HG03066 (cell line): ENCODE measurements at regions not wholly inside any gene's neighbourhood (a gene's known extent, or its start where the extent isn't known, plus 50 kb on each side); places are given as distances from the start of the nearest gene placed in this dataset.
"Not testable (repeated sequence)": the region's sequence is repeated elsewhere in the genome, so short reads cannot be mapped to it uniquely, and the experiment has no call there.

Experiments
- ATAC-seq: cut with Tn5 transposase; IDR thresholded peaks from one replicate; pipeline ENCODE4 v1.9.1; 2021; ENCODE audit warnings: low read depth; ENCODE audit not compliant: unreplicated experiment

DNA sequence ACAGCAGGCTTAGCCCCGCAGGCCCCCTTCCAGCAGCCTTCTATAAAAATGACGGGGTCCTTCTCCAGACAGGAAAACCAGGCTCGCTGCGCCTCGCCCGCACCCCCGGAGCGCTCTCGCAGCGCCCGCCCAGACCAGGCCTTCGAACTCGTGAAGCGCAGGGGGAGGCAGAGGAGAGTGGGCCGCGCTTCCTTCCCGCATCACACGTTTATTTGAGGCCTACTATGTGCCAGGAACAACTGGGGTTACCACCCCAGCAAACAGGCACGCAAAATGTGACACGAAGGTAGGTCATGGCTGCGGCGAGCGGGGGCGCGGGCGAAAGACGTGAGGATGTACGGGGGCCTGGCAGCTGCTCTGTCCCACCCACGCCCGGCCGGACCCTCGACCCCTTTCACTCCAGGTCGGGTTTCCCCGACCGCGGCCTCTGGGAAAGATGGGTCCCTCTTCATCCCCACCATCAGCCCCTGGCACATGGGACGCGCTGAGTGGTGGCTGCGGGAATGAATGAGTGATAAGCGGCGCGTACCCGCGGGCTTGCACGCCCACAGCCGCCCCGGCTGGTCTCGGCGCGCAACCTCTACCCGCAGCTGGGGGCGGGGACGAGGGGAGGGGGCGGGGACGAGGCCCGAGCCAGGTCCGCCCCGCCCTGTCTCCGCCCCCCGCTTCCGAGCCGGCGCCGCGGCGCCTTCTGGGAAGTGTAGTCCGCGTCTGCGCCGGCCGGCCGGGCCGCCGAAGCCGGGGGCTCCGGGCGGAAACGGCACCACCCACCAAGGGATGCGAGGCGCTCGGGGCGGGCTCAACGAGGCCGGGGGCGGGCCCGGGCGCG lies 59.1 kb downstream of the ZNF467 start:
- peak; percentile 81 for ATAC-seq

DNA sequence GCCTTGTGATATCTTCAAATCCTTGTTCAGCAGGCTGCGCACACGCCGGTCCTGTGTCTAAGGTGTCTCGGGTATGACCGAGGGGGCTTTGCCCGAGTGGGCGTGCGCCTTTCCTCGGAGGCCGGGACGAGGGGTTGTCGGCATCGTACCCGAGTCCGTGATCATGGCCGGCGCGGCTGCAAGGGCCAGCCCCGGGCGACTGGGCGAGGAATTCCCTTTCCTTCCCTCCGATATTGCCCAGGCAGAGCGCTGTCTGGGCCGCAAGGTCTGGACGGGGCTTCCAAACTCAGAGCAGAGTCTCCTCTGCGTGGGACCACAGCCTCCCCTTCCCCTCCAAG lies 59.7 kb downstream of the ZNF467 start:
- no peak for ATAC-seq

DNA sequence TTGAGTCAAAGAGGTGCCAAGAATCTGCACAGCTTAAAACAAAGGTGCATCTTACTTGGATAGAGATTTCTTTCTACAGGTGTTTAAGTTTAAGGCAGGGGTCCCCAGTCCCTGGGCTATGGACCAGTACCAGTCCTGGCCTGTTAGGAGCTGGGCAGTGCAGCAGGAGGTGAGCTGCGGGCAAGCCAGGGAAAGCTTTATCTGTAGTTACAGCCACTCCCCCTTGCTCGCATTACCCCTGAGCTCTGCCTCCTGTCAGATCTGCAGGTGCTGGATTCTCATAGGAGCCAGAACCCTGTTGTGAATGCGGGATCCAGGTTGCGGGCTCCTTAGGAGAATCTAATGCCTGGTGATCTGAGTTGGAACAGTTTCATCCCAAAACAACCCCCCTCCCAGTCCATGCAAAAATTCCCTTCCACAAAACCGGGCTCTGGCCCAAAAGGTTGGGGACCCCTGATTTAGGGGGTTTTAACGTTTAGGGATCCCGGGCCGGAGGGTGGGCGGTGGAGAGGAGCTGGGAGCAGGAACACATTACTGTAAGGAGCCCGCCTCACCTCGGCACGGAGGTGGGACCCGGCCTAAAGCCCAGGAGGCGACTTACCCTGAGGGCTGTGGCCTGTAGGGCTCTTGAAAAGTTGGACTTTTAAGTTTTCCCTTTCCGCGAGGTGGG lies 60.2 kb downstream of the ZNF467 start:
- ATAC-seq, result no peak

DNA sequence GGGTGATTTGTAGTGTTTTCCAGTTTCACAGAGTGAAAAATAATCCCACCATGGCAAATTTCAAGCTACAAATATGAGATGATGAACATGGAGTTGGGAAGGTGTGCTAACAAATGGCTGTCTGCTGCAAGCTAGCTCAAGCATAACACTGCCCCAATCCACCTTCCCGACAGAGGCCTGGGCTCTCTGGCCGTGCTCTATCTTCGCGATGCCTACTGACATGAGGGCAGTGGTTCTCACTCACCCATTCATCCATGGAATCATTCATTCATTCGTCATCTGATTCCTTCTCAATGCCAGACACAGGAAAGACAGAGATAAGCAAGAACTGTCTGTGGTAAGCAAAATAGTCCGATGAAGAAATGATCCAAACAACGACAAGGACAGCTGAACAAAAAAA lies 65.4 kb downstream of the ZNF467 start:
- ATAC-seq, result no peak

- no peak for ATAC-seq
These were observed 65.9 kb downstream of the ZNF467 start for GRCh38 chr7:149707448-149707886.

DNA sequence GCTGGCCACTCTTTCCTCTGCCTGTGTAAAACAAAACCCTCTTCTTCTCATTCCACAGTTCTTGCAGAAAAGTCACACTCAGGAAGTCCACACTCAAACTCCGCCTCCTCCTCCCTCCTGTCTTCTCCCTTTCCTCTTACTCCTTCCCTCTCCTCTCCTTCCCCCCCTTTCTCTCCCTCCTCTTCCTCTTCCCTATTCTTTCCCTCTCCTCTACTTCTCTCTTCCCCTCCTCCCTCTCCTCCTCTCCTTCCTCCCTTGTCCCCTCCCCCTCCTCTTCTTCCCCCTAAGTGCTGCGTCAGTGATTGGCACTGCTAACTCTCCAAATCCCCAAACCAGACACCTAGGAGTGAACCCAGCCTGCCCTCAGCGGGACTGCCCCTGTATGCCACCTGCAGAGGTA lies 67.0 kb downstream of the ZNF467 start:
- ATAC-seq, result no peak

DNA sequence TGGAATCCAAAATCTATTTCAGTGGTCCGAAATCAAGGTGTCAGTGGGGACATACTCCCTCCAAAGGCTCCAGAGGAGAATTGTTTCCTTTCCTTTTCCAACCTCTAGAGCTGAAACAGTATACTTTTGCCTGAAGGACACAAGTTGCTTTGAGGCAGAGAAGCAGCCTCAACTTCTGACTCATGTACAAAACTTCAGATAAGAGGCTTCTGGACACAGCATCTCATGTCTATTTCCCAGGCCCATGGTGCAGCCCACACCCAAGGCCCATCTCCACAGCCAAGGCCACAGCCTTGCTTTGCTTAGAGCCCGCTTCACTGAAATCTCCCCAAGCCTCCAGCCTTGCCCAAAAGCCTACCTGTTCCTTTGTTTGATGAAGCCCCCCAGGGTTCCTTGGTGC lies 68.9 kb downstream of the ZNF467 start:
- no peak for ATAC-seq

DNA sequence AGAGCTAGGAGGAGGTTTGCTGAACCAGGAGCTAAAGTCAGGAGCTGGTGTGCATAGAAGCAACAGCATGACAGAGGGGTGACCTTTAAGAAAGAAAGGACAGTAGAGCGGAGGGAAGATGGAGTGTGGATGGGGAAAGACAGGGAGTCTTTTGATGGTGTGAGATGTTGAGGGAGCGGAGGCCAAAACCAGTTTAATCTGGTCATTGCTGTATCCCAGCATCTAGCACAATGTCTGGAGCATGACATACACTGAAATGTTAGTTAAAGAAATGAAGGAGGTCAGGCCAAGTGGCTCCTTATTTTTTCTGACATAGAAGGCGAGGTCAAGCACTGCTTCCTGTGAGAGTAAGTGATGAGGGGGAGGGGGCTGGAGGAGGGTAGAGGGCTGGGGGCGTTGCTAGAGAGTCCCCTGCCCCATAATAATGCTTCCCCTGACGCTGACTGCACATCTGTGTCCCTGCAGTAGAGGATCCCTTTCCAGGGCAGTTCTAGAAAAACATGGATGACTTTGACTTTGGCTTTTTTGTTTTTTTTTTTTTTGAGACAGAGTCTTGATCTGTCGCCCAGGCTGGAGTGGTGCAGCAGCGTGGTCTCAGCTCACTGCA lies 70.2 kb downstream of the ZNF467 start:
- no peak for ATAC-seq

DNA sequence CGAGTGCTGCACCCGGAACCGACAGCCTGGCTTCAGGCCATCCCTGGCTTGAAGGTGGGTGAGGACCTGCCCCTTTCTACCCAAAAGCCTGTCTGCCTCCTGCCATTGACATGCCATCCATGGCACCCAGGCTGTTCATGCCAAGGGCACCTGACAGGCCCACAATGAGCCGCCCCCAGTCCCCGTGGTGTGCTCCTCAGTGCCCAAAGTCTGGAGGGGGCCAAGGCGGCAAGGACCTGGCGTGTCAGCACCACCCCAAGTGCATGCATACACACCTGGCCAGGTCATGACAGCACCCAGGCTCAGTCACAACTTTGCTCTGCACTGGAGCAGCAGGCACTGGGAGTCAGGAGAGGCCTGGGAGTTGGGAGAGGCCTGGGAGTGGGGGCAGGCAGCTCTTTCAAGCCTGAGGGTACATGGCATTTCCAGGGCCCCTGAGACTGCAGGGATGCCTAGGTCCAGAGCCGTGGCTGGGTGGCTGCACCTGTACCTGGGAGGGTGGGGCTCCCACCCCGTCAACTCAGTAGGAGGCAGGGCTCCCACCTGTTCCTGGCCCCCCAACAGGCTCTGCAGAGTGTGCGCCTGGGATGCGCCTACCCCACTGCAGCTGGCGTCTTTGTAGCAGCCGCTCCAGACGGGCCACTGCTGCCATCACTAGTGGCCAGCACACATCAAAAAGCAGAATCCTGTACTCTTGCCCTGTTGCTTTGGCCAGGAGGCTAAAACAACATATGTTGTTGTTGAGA lies 71.7 kb downstream of the ZNF467 start:
- no peak for ATAC-seq

- not testable (repeated sequence) for ATAC-seq
These were observed 75.6 kb downstream of the ZNF467 start for GRCh38 chr7:149697767-149698166.

- no peak for ATAC-seq
These were observed 77.1 kb downstream of the ZNF467 start for GRCh38 chr7:149696280-149696679.

DNA sequence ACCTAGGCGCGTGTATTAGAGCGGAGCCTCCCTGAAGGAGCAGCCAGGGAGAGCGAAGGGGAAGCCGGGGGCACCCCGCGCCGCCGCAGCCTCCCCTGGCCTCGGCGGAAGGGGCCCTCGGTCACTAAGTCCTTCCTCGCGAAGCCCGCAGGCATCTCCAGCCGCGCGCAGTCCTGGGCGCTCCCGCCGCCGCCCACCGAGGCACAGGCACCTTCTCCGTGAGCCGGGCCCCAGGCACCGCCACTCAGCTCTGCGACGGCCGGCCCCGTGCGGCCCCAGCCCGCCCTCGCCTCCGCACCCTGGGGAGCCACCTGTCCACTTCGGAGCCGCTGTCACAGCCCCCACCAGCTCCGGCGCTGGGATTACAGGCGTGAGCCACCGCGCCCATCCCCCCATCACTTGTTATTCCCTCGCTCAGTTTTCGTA lies 80.8 kb downstream of the ZNF467 start:
- no peak for ATAC-seq

DNA sequence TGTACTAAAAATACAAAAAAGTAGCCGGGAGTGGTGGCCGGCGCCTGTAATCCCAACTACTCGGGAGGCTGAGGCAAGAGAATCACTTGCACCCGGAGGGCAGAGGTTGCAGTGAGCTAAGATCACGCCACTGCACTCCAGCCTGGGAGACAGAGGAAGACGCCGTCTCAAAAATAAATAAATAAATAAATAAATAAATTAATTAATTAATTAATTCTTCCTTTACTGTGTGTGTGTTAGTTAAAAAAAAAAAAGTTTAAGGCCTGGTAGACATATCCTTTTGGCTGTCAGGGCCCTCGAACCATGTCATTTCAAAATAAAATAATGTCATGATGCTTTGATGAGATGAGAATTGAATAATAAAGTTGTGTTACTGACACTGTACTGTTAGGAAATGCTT lies 81.3 kb downstream of the ZNF467 start:
- ATAC-seq, result no peak

DNA sequence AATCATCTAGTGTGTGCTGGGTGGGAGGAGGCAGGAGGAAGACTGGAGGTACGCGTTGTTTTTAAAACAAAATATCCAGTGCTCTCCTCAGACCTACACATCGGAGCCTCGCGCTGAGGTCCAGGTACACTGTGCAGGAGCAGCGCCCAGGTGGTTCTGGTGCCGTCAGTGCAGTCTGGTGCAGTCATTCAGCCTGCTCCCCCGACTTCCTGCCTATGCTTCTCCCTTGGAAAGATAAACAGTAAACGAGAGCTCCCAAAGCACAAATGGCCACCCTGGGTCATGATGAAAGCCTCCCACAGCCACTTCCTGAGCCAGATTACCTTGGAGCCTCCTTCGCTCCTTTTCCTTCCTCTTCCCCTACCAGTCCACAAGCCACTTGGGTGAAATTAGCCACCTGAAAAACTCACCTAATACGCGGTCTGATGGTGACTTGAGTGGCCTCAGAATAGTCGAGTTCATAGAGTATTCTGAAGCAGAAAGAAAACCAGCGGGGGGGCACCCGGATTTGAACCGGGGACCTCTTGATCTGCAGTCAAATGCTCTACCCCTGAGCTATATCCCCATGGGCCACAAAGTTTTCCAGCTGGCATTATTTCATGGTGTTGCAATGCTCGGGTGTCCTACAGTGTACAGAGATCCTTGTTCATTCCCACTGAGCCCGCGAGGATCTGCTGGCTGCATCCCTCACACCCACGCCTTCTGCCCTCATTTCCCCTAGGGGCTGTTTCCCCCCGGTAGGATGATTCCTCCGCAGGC lies 82.5 kb downstream of the ZNF467 start:
- no peak for ATAC-seq

GRCh38 chr7:149689291-149689721 lies 84.1 kb downstream of the ZNF467 start:
- ATAC-seq, result no peak

DNA sequence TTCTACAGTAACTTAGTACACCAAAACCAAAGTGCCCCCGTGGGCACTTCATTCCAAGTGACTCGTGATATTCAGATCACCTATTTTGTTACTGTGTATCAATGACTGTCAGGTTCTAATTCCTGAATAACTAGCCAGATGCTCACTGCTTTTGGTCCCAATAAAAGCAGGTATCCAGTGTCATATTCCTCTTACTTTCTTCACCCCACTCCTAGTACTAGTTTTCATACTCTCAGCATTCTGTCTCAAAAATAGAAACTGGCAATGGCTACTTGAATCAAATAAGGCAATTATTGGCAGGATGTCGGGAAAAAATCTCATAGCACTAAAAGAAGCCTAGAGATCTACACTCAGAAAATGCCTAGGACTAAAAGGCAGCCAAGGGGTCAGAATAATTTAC lies 84.6 kb downstream of the ZNF467 start:
- ATAC-seq, result no peak

GRCh38 chr7:149687820-149688219 lies 85.6 kb downstream of the ZNF467 start:
- not testable (repeated sequence) for ATAC-seq

- no peak for ATAC-seq
These were observed 86.9 kb downstream of the ZNF467 start for GRCh38 chr7:149686449-149686848.

DNA sequence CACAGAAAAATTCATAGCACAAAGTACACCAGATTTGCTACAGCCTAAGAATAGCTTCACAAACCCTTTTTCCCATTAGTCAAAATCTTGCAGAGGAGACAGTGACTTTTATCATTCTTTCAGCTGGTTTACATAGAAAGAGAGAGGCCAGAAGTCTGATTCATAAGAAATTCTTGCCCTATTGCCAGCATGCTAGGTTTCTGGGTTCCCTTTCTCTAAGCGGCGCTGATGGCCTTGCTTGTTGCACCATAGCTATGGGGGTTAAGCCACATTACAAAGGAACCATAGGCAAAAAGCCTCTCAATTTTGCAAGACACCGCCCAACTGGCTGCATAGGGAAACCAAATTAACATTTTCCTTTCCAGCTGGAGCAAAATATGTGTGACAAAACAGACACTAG lies 87.4 kb downstream of the ZNF467 start:
- no peak for ATAC-seq

DNA sequence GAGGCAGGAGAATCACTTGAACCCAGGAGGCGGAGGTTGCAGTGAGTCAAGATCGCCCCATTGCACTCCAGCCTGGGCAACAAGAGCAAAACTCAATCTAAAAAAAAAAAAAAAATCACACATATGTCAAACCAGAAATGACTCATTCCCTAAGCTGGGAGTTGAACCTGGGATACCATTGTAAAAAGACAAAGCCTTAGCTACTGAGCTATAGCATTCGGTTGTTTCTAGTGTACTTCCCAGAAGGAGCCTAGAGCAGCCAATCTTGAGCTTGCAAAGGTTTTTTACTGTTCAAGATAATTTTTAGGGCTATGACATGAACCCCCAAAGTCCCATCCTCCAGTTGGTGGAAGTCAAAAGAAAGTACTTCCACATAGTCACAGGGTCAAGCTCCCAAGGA lies 87.9 kb downstream of the ZNF467 start:
- no peak for ATAC-seq
